HEK293 (cell line): ENCODE measurements at regions not wholly inside any gene's neighbourhood (a gene's known extent, or its start where the extent isn't known, plus 50 kb on each side); places are given as distances from the start of the nearest gene placed in this dataset.

Experiments used
- CTCF ChIA-PET: fragments of 350-600 bp; formaldehyde crosslinking; extraction: SDS; loops from one replicate; lab custom pipeline; 2021; ENCODE audit warnings: antibody characterized with exemption; lab: Yijun Ruan, JAX
- POLR2A ChIA-PET: fragments of 300-600 bp; formaldehyde crosslinking; extraction: SDS; loops from one replicate; lab custom pipeline; 2020; ENCODE audit warnings: antibody characterized with exemption, inconsistent platforms; lab: Yijun Ruan, JAX
- H3K27ac ChIP-seq: fragments of 200-500 bp; sonication (Bioruptor generic); 2 replicates; pipeline ENCODE4 v1.5.1; 2014; ENCODE audit warnings: low read depth, low read length, control low read depth, inconsistent platforms; ENCODE audit errors: extremely low read depth
- H3K36me3 ChIP-seq, 2 experiments: fragments of 200-500 bp in 1 of 2; sonication (Bioruptor generic) in 1 of 2; 1 replicate in 1 of 2; 2 replicates in 1 of 2; pipeline ENCODE4 v1.5.1; 2014 to 2017; ENCODE audit warnings: inconsistent platforms in 2 of 2, low read length in 2 of 2; ENCODE audit not compliant: control insufficient read depth in 2 of 2, insufficient read depth in 1 of 2
- H3K4me1 ChIP-seq: fragments of 200-500 bp; sonication (Bioruptor generic); 2 replicates; pipeline ENCODE4 v1.5.1; 2014; ENCODE audit warnings: mild to moderate bottlenecking, low read length, inconsistent platforms; ENCODE audit not compliant: control insufficient read depth, insufficient read depth
- H3K4me3 ChIP-seq: 2 replicates; pipeline ENCODE4 v1.5.1; 2011; ENCODE audit warnings: low read depth, mild to moderate bottlenecking, control low read depth, low read length, moderate library complexity
- H3K9me3 ChIP-seq: fragments of 200-500 bp; sonication (Bioruptor generic); 2 replicates; pipeline ENCODE4 v1.5.1; 2014; ENCODE audit warnings: low read depth, low read length, inconsistent platforms; ENCODE audit not compliant: control insufficient read depth, insufficient read depth
- ATF2 ChIP-seq: fragments of 450-650 bp; formaldehyde crosslinking; IDR thresholded peaks from 2 replicates; pipeline ENCODE4 v1.5.1; 2016; ENCODE audit warnings: missing biosample characterization, missing genetic modification characterization, low read depth
- GLI4 ChIP-seq: fragments of 450-650 bp; formaldehyde crosslinking; IDR thresholded peaks from 2 replicates; pipeline ENCODE4 v1.5.1; 2016; ENCODE audit warnings: missing biosample characterization, missing genetic modification characterization
- HIC1 ChIP-seq: fragments of 450-650 bp; formaldehyde crosslinking; IDR thresholded peaks from 2 replicates; pipeline ENCODE4 v1.5.1; 2016; ENCODE audit warnings: missing biosample characterization, missing genetic modification characterization
- KLF8 ChIP-seq: fragments of 450-650 bp; formaldehyde crosslinking; IDR thresholded peaks from 2 replicates; pipeline ENCODE4 v1.5.1; 2016; ENCODE audit warnings: missing biosample characterization, missing genetic modification characterization
- PRDM1 ChIP-seq: fragments of 450-650 bp; formaldehyde crosslinking; IDR thresholded peaks from 2 replicates; pipeline ENCODE4; 2016; ENCODE audit warnings: missing biosample characterization, missing genetic modification characterization
- PRDM6 ChIP-seq: fragments of 450-650 bp; formaldehyde crosslinking; IDR thresholded peaks from 2 replicates; pipeline ENCODE4 v1.5.1; 2017; ENCODE audit warnings: missing biosample characterization, missing genetic modification characterization
- ZBTB17 ChIP-seq: fragments of 450-650 bp; formaldehyde crosslinking; IDR thresholded peaks from 2 replicates; pipeline ENCODE4 v1.5.1; 2016; ENCODE audit warnings: missing biosample characterization, missing genetic modification characterization
- ZBTB7A ChIP-seq: fragments of 450-650 bp; formaldehyde crosslinking; IDR thresholded peaks from 2 replicates; pipeline ENCODE4 v1.5.1; 2016; ENCODE audit warnings: low read depth, missing biosample characterization, missing genetic modification characterization
- ZBTB8A ChIP-seq: fragments of 450-650 bp; formaldehyde crosslinking; IDR thresholded peaks from 2 replicates; pipeline ENCODE4 v1.5.1; 2016; ENCODE audit warnings: missing biosample characterization, missing genetic modification characterization
- ZFP37 ChIP-seq: fragments of 450-650 bp; formaldehyde crosslinking; IDR thresholded peaks from 2 replicates; pipeline ENCODE4 v1.5.1; 2016; ENCODE audit warnings: missing biosample characterization, missing genetic modification characterization
- ZFP41 ChIP-seq: fragments of 450-650 bp; formaldehyde crosslinking; IDR thresholded peaks from 2 replicates; pipeline ENCODE4 v1.5.1; 2016; ENCODE audit warnings: missing biosample characterization, missing genetic modification characterization, borderline replicate concordance
- ZNF112 ChIP-seq: fragments of 450-650 bp; formaldehyde crosslinking; IDR thresholded peaks from 2 replicates; pipeline ENCODE4 v1.5.0; 2017; ENCODE audit warnings: missing biosample characterization, missing genetic modification characterization
- ZNF140 ChIP-seq: fragments of 450-650 bp; formaldehyde crosslinking; IDR thresholded peaks from 2 replicates; pipeline ENCODE4 v1.5.1; 2016; ENCODE audit warnings: missing biosample characterization, missing genetic modification characterization
- ZNF146 ChIP-seq: fragments of 450-650 bp; formaldehyde crosslinking; IDR thresholded peaks from 2 replicates; pipeline ENCODE4 v1.5.1; 2016; ENCODE audit warnings: missing biosample characterization, missing genetic modification characterization
- ZNF157 ChIP-seq: fragments of 450-650 bp; formaldehyde crosslinking; IDR thresholded peaks from 2 replicates; pipeline ENCODE4 v1.5.1; 2016; ENCODE audit warnings: missing biosample characterization, missing genetic modification characterization
- ZNF202 ChIP-seq: fragments of 450-650 bp; formaldehyde crosslinking; IDR thresholded peaks from 2 replicates; pipeline ENCODE4 v1.5.1; 2016; ENCODE audit warnings: missing biosample characterization, missing genetic modification characterization, borderline replicate concordance
- ZNF335 ChIP-seq: fragments of 450-650 bp; formaldehyde crosslinking; conservative IDR thresholded peaks from 2 replicates; pipeline ENCODE4 v1.5.1; 2016; ENCODE audit warnings: missing biosample characterization, missing genetic modification characterization
- ZNF350 ChIP-seq: fragments of 450-650 bp; formaldehyde crosslinking; IDR thresholded peaks from 2 replicates; pipeline ENCODE4 v1.5.0; 2017; ENCODE audit warnings: missing biosample characterization, mild to moderate bottlenecking, missing genetic modification characterization
- ZNF561 ChIP-seq: fragments of 450-650 bp; IDR thresholded peaks from 2 replicates; pipeline ENCODE4 v1.5.1; 2018; ENCODE audit warnings: missing biosample characterization, missing genetic modification characterization, borderline replicate concordance
- ZNF600 ChIP-seq: fragments of 450-650 bp; formaldehyde crosslinking; IDR thresholded peaks from 2 replicates; pipeline ENCODE4 v1.5.1; 2016; ENCODE audit warnings: missing biosample characterization, missing genetic modification characterization
- ZNF610 ChIP-seq: fragments of 450-650 bp; formaldehyde crosslinking; IDR thresholded peaks from 2 replicates; pipeline ENCODE4 v1.5.1; 2016; ENCODE audit warnings: missing biosample characterization, missing genetic modification characterization, borderline replicate concordance
- ZNF623 ChIP-seq: fragments of 450-650 bp; formaldehyde crosslinking; IDR thresholded peaks from 2 replicates; pipeline ENCODE4 v1.5.1; 2016; ENCODE audit warnings: missing biosample characterization, missing genetic modification characterization
- ZNF707 ChIP-seq: fragments of 450-650 bp; formaldehyde crosslinking; IDR thresholded peaks from 2 replicates; pipeline ENCODE4 v1.5.1; 2016; ENCODE audit warnings: missing biosample characterization, missing genetic modification characterization
- ZNF76 ChIP-seq: fragments of 450-650 bp; formaldehyde crosslinking; IDR thresholded peaks from 2 replicates; pipeline ENCODE4; 2016; ENCODE audit warnings: low read depth, missing biosample characterization, missing genetic modification characterization, borderline replicate concordance
- ZNF768 ChIP-seq: fragments of 450-650 bp; formaldehyde crosslinking; IDR thresholded peaks from 2 replicates; pipeline ENCODE4 v1.5.1; 2018; ENCODE audit warnings: missing biosample characterization, mild to moderate bottlenecking, missing genetic modification characterization
- ZSCAN18 ChIP-seq: fragments of 450-650 bp; formaldehyde crosslinking; IDR thresholded peaks from 2 replicates; pipeline ENCODE4 v1.5.1; 2016; ENCODE audit warnings: missing biosample characterization, missing genetic modification characterization

- POLR2A ChIA-PET, result no interaction called here
- Histone ChIP-seq H3K36me3 (no peaks in the 10 kb centered on the region), H3K4me1 (peaks cover 4% of the 10 kb centered on the region; the same call in 1 of the 2 replicates), H3K9me3 (no peaks in the 10 kb centered on the region), H3K4me3 (no peak overlapping the region), H3K27ac (no peak overlapping the region)
- CTCF ChIA-PET, result interaction anchor here (0.6 kb wide), 1 partner anchor 102 kb away, joined by 5 read pairs; no protein-coding TSS in a partner anchor
- TF ChIP-seq ZNF335 (tag by site-specific recombination) (0 out of 2 replicates have a peak, but pooled peaks have one; percentile 28), HIC1 (tag by site-specific recombination) (no peak), ZNF610 (tag by site-specific recombination) (no peak), GLI4 (tag by site-specific recombination) (no peak)
These were observed 105.5 kb downstream of the MACIR start for GRCh38 chr5:103364074-103364473.

GRCh38 chr5:103362211-103362610 lies 103.6 kb downstream of the MACIR start:
- ChIA-PET POLR2A (no interaction called here), CTCF (interaction anchor here (0.6 kb wide), 2 partner anchors 318 to 447 kb away, joined by 3 read pairs; no protein-coding TSS in a partner anchor)
- H3K27ac ChIP-seq, result no peak overlapping the region
- no peak overlapping the region for H3K4me3 ChIP-seq
- H3K36me3 ChIP-seq, result no peaks in the 10 kb centered on the region
- peaks cover 5% of the 10 kb centered on the region; the same call in 1 of the 2 replicates for H3K4me1 ChIP-seq
- H3K9me3 ChIP-seq, result no peaks in the 10 kb centered on the region
- no peak for TF ChIP-seq ZSCAN18 (tag by site-specific recombination)
- no peak for TF ChIP-seq ZBTB8A
- TF ChIP-seq ZBTB7A (tag by site-specific recombination), result no peak
- no peak for TF ChIP-seq ZNF157 (tag by site-specific recombination)
- TF ChIP-seq ZNF623 (tag by site-specific recombination), result no peak
- no peak for TF ChIP-seq ZBTB17 (tag by site-specific recombination)
- TF ChIP-seq ZNF202 (tag by site-specific recombination), result no peak

- H3K27ac ChIP-seq, result no peak overlapping the region
- no peaks in the 10 kb centered on the region for H3K36me3 ChIP-seq
- H3K4me1 ChIP-seq, result peaks cover 5% of the 10 kb centered on the region; the same call in 1 of the 2 replicates
- ChIA-PET CTCF (no interaction called here), POLR2A (interaction anchor here (0.9 kb wide), 1 partner anchor 102 kb away, joined by 3 read pairs; the partner anchor contains the start of gene MACIR)
- no peaks in the 10 kb centered on the region for H3K9me3 ChIP-seq
- no peak overlapping the region for H3K4me3 ChIP-seq
- TF ChIP-seq KLF8 (tag by site-specific recombination) (no peak), ZNF350 (tag by site-specific recombination) (no peak), ZFP41 (tag by site-specific recombination) (no peak), PRDM6 (tag by site-specific recombination) (no peak), ZNF112 (tag by site-specific recombination) (no peak), ZNF140 (tag by site-specific recombination) (no peak), ZNF146 (tag by site-specific recombination) (no peak), ZNF76 (tag by site-specific recombination) (no peak), ATF2 (tag by site-specific recombination) (no peak), ZNF707 (no peak), ZFP37 (no peak), ZNF600 (tag by site-specific recombination) (no peak), ZNF768 (tag by site-specific recombination) (no peak), PRDM1 (no peak), ZNF561 (tag by site-specific recombination) (no peak)
These were observed 101.9 kb downstream of the MACIR start for GRCh38 chr5:103360475-103360874.
